ENCODE measurements at regions not wholly inside any gene's neighbourhood (a gene's known extent, or its start where the extent isn't known, plus 50 kb on each side); places are given as distances from the start of the nearest gene placed in this dataset.

- TF ChIP-seq POLR2A (IDR thresholded peaks at IDR 0.05), result no peak
- no peak for TF ChIP-seq CTCF (IDR thresholded peaks at IDR 0.05)
- TF ChIP-seq POLR2AphosphoS5 (IDR thresholded peaks at IDR 0.05), result peak in 1 of 3 donors; percentile 51
Measured at GRCh38 chr9:107423540-107423939, 66.0 kb downstream of the KLF4 start.
